Myocyte (in vitro differentiated cells): ENCODE measurements at regions not wholly inside any gene's neighbourhood (a gene's known extent, or its start where the extent isn't known, plus 50 kb on each side); places are given as distances from the start of the nearest gene placed in this dataset.
"Not testable (repeated sequence)": the region's sequence is repeated elsewhere in the genome, so short reads cannot be mapped to it uniquely, and the experiment has no call there.

ENCODE experiments used
- DNase-seq: peaks from one replicate; pipeline ENCODE4 v3.0.0-alpha.2; 2012; ENCODE audit warnings: low read depth

- not testable (repeated sequence) for DNase-seq
These were observed 372.2 kb downstream of the NKX6-1 start for GRCh38 chr4:84126911-84127310.

- no peak for DNase-seq
These were observed 372.9 kb downstream of the NKX6-1 start for GRCh38 chr4:84126061-84126787.

- no peak for DNase-seq
These were observed 389.1 kb downstream of the NKX6-1 start for GRCh38 chr4:84110040-84110439.

GRCh38 chr4:84101653-84102625 is 397.2 kb downstream of the NKX6-1 start:
- not testable (repeated sequence) for DNase-seq

- no peak for DNase-seq
These were observed 399.0 kb downstream of the NKX6-1 start for GRCh38 chr4:84100071-84100470.

GRCh38 chr4:84099599-84099998 is 399.5 kb downstream of the NKX6-1 start:
- DNase-seq, result no peak

- no peak for DNase-seq
These were observed 407.8 kb downstream of the NKX6-1 start for GRCh38 chr4:84091266-84091665.

- DNase-seq, result no peak
These were observed 409.2 kb downstream of the NKX6-1 start for GRCh38 chr4:84089652-84090437.

- DNase-seq, result no peak
These were observed 413.1 kb downstream of the NKX6-1 start for GRCh38 chr4:84085986-84086385.

GRCh38 chr4:84070289-84070688 is 428.8 kb downstream of the NKX6-1 start:
- DNase-seq, result no peak

- no peak for DNase-seq
These were observed 435.5 kb downstream of the NKX6-1 start for GRCh38 chr4:84063619-84064018.

- DNase-seq, result no peak
These were observed 440.9 kb downstream of the NKX6-1 start for GRCh38 chr4:84058201-84058600.

GRCh38 chr4:84051639-84052038 is 447.5 kb downstream of the NKX6-1 start:
- no peak for DNase-seq

GRCh38 chr4:84051089-84051488 is 448.0 kb downstream of the NKX6-1 start:
- no peak for DNase-seq

GRCh38 chr4:84050015-84050414 is 449.1 kb downstream of the NKX6-1 start:
- DNase-seq, result peak; percentile 5

GRCh38 chr4:84046551-84046950 is 452.5 kb downstream of the NKX6-1 start:
- no peak for DNase-seq

- DNase-seq, result no peak
These were observed 457.7 kb downstream of the NKX6-1 start for GRCh38 chr4:84041426-84041825.

- no peak for DNase-seq
These were observed 463.5 kb downstream of the NKX6-1 start for GRCh38 chr4:84035568-84035967.

- peak; percentile 58 for DNase-seq
These were observed 466.7 kb downstream of the NKX6-1 start for GRCh38 chr4:84032372-84032771.

GRCh38 chr4:84031401-84031800 is 467.7 kb downstream of the NKX6-1 start:
- DNase-seq, result no peak

- no peak for DNase-seq
These were observed 470.8 kb downstream of the NKX6-1 start for GRCh38 chr4:84028340-84028739.
